ENCODE measurements at regions not wholly inside any gene's neighbourhood (a gene's known extent, or its start where the extent isn't known, plus 50 kb on each side); places are given as distances from the start of the nearest gene placed in this dataset.

- TF ChIP-seq CTCF (conservative IDR thresholded peaks at IDR 0.05; ENCODE audit: low read depth, low read length): no peak
- no peak for TF ChIP-seq EZH2phosphoT487 (IDR thresholded peaks at IDR 0.05; ENCODE audit: borderline replicate concordance, low read length)
These were observed 91.0 kb downstream of the PLEKHG1 start for GRCh38 chr6:150690681-150691080.

Data from PC-3 (cell line).